IPS-NIHi11 (cell line): ENCODE measurements at regions not wholly inside any gene's neighbourhood (a gene's known extent, or its start where the extent isn't known, plus 50 kb on each side); places are given as distances from the start of the nearest gene placed in this dataset.
"Not testable (repeated sequence)": the region's sequence is repeated elsewhere in the genome, so short reads cannot be mapped to it uniquely, and the experiment has no call there.

ENCODE experiments used
- DNase-seq: peaks from one replicate; pipeline ENCODE4 v3.0.0; 2012; ENCODE audit warnings: mixed read lengths, low spot score

DNA sequence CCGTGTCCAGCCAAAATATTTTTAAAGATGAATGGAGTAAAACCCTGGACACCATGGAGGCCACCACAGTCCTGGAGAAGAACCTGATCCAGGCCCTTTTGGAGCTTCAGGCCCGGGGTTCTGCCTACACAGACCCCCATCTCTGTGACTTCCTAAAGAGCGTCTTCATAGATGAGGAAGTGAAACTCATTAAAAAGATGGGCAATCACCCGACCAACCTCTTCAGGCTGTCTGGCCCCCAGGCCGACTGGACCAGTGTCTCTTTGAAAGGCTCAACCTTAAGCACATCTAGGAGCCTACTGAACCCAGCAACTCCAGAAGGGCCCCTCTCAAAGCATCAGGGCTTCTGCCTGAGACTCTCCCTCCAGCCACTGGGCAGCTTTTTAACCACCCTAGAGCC lies 107.9 kb upstream of the FAM174B start:
- no peak for DNase-seq

DNA sequence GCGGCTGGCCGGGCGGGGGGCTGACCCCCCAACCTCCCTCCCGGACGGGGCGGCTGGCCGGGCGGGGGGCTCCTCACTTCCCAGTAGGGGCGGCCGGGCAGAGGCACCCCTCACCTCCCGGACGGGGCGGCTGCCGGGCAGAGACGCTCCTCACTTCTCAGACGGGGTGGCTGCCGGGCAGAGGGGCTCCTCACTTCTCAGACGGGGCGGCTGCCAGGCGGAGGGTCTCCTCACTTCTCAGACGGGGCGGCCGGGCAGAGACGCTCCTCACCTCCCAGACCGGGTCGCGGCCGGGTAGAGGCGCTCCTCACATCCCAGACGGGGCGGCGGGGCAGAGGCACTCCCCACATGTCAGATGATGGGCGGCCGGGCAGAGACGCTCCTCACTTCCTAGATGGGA lies 112.6 kb upstream of the FAM174B start:
- DNase-seq = not testable (repeated sequence)

DNA sequence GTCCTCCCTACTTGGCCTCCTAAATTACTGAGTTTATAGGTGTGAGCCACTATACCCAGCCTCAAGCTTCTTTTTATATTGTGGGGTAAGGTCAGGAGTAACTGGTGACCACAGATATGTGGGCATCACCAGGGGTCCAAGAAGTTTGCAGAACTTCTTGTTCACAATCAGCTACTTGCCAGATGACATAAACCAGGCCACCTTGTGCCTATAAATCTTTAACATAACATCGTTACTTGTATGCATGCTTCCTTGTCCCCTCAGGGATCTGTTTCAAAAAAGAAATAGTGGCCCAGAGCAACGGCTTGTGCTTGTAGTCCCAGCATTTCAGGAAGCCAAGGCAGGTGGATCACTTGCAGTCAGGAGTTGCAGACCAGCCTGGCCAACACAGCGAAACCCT lies 115.1 kb upstream of the FAM174B start:
- no peak for DNase-seq

DNA sequence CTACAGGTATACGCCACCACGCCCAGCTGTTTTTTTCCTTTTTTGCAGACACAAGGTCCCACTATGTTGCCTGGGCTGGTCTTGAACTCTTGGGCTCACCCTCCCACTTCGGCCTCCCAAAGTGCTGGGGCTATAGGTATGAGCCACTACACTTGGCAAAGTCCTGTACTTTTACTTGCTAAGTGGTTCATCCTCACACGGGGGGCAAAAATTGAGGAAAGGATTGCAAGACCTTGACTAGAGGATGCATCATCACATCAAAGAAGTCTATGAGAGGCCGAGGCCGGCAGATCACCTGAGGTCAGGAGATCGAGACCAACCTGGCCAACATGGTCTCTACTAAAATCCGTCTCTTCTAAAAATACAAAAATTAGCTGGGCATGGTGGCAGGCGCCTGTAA lies 116.5 kb upstream of the FAM174B start:
- no peak for DNase-seq

DNA sequence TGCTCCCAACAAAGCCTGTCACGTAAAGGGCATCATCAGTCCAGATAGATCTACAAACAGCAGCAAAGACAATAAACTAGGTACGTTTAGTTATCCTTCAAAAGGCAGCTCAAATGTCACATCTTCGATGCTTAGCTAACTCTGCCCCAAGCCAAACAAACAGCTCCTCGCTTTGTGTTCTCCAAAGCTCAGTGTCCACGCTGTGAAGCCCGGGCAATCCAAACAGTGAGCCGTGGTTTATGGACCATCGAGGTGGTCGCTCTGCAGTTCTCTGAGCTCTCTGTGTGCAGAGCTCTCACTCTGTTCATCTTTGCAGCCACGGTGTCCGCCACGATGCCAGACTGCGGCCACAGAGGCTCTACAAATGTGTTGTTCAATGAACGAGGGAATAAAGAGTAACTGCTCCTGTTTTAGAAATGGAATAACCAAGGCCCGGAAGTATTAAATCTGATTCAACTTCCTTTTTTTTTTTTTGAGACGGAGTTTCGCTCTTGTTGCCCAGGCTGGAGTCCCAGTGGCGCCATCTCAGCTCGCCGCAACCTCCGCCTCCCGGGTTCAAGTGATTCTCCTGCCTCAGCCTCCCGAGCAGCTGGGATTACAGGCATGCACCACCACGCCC lies 117.2 kb upstream of the FAM174B start:
- no peak for DNase-seq

DNA sequence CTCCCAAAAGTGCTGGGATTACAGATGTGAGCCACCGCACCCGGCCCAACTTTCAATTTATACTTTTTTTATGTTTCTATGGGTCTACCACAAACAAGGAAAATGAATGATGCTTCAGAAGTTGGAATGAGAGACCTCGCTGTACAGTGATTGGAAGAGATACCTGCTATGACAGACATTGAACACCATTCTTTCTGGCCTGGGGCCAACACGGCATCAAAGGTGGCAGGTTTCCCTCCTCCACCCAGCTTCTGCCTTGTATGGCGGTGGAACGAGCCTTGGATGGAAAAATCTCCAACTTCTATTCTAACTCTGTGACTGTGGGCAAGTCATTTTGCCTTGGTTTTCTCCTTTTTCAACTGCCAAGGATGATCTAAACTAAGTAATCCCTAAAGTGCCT lies 117.8 kb upstream of the FAM174B start:
- no peak for DNase-seq

DNA sequence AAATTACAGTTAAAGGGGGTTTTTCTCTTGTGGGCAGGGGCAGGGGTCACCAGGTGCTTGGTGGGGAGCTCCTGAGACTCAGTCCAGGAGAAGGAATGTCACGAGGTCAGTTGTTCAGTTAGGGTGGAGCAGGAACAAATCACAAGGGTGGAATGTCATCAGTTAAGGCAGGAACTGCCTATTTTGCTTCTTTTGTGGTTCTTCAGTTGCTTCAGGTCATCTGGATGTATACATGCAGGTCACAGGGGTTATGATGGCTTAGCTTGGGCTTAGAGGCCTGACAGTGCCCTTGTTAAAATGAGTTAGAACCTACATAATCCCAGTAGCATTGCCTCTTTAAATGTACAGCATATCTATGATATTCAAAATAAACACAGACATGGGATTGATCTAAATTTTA lies 120.2 kb upstream of the CHD2 start:
- DNase-seq = no peak

DNA sequence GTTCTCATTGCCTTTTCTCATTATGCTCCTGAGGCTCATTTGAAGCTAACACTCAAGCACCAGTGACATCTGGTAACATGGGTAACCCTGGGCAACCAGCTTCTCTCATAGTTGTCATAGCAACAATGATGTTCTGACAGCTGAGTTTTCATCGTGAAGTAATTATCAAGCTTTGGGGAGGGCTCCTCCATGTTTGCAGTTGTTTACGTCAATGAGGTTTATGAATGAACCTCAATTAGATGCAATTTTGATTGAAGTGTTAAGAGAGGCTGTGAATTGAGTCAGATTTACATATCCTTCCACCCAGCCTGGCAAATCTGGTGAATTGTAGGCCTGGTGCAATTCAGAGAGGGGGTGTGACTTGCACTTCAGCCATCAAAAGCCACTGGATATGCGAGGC lies 119.3 kb upstream of the CHD2 start:
- DNase-seq = no peak

DNA sequence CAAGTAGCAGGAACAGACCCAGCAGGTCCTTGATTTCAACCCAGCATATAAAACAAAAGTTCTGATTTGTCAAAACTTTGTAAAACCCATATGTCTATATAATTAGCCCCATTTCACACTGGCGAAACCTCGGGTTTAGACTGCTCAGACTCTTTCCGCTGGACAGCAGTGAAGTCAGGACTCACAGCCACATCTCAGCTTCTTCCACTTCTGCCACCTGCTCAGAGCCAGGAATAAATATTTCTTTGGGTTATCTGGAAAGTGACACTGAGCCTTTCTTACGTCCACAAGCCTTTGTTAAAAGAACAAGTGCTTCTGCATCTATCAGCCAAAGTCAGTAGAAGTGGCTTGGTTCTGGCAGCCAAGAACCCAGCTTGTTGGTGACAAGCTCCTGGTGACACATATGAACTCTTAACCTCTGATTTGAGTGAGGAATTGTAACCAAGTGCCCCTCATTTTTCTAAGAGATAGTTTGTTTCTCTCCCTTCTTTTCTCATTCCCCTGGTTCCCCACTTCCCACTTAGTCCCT lies 118.1 kb upstream of the CHD2 start:
- no peak for DNase-seq

DNA sequence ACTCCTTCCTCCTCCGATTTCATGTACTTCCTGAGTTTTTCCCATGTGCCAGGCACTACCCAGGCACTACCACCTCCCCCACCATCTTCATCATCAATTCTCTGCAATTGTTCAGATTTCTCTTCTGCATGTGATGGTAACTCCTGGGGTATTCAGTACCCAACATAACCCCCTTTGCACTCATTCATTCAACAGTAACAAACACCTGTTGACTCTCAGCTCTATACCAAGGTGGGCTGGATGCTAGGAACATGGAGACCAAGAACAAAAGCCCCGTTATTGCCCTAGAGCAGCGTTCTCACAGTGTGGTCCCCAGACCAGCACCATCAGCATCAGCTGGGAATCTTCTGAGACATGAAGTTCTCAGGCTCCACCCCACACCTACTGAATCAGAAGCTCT lies 113.0 kb upstream of the CHD2 start:
- no peak for DNase-seq

DNA sequence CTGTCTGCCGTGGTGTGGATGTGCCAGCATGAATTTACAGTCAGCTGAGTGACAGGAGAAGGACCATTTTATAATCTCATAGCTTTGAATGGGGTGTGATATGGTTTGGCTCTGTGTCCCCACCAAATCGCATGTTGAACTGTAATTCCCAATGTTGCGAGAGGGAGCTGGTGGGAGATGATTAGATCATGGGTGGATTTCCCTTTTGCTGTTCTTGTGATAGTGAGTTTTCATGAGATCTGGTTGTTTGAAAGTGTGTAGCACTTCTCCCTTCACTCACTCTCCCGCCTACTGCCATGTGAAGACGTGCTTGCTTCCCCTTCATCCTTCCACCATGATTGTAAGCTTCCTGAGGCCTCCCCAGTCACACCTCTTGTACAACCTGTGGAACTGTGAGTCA lies 111.9 kb upstream of the CHD2 start:
- no peak for DNase-seq

DNA sequence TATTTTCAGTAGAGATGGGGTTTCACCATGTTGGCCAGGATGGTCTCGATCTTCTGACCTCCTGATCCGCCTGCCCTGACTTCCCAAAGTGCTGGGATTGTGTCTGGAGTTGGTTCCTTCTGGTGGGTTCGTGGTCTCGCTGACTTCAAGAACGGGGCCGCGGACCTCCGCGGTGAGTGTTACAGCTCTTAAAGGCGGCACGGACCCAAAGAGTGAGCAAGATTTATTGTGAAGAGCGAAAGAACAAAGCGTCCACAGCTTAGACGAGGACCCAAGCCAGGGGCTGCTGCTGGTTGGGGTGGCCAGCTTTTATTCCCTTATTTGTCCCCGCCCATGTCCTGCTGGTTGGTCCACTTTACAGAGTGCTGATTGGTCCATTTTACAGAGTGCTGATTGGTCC lies 111.3 kb upstream of the CHD2 start:
- DNase-seq = not testable (repeated sequence)

DNA sequence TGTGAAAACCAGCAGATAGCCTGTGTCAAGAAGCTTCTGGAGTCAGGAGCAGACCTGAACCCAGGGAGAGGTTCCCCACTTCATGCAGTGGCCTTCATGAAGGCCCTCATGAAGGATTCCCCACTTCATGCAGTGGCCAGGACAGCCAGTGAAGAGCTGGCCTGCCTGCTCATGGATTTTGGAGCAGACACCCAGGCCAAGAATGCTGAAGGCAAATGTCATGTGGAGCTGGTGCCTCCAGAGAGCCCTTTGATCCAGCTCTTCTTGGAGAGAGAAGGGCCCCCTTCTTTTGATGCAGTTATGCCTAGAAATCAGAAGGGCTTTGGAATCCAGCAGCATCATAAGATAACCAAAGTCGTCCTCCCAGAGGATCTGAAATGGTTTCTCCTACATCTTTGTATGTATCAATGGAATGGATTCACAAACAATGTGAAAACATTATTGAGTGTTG lies 103.9 kb upstream of the CHD2 start:
- no peak for DNase-seq

DNA sequence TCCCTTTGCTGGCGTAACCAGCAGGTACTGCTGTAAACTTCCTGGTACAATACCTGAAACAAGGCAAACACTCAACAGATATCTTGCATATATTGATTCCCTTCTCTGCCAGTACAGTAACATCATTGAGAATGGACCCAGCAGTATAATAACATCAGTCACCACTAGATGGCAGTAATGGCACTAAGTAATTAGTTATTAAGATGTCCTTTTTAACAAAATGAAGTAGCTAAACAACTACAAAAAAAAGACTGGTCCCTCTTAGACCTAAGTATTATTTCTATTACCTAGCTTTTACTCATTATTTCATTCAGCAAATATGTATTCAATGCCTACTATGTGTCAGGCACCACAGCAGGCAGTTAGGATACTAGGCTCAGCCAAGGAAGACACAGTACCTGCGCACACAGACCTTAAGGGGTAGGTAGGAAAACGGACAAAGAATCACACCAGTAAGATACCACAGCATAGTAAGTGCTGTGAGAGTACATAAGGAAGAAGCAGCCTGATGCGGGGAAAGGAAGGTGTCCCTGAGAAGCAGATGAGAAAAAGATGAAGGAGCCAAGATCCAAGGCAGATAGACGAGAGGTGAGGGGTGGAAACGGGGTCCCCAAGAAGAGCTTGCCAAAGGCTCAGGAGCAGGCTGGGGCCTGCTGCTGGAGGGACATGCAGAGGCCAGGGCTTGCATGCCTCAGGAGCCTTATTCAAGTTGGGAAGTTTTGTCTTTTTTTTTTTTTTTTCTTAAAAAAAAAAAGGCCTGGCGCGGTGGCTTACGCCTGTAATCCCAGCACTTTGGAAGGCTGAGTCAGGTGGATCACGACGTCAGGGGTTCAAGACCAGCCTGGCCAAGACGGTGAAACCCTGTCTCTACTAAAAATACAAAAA lies 102.7 kb upstream of the CHD2 start:
- DNase-seq = peak; percentile 58

DNA sequence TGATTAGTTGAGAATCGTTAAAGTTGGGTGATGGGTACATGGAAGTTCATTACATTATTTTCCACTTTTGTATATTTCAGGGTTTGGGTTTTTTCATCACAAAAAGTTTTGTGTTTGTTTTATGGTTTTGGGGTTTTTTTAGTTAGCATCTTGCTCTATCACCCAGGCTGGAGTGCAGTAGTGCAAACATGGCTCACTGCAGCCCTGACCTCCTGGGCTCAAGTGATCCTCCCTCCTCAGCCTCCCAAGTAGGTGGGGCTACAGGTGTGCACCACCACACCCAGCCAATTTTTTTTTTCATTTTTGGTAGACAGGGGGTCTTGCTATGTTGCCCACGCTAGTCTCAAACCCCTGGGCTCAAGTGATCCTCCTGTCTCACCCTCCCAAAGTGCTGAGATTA lies 100.1 kb upstream of the CHD2 start:
- no peak for DNase-seq

DNA sequence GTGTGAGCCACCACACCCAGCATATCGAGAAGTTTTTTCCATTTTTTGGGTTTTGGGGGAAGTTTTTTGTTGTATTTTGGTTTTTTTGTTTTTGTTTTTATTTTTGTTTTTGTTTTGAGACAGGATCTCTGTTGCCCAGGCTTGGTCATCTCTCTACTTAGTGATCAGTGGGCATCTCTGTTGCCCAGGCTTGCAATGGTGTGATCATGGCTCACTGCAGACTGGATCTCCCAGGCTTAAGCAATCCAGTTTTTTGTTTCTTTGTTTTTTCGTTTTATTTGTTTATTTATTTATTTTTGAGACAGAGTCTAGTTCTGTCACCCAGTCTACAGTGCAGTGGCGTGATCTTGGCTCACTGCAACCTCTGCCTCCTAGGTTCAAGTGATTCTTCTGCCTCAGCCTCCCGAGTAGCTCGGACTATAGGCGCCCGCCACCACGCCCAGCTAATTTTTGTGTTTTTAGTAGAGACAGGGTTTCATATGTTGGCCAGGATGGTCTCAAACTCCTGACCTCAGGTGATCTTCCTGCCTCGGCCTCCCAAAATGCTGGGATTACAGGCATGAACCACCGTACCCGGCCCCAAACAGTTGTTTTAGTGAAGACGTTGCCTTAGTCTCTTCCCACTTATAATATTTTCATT lies 99.6 kb upstream of the CHD2 start:
- not testable (repeated sequence) for DNase-seq

DNA sequence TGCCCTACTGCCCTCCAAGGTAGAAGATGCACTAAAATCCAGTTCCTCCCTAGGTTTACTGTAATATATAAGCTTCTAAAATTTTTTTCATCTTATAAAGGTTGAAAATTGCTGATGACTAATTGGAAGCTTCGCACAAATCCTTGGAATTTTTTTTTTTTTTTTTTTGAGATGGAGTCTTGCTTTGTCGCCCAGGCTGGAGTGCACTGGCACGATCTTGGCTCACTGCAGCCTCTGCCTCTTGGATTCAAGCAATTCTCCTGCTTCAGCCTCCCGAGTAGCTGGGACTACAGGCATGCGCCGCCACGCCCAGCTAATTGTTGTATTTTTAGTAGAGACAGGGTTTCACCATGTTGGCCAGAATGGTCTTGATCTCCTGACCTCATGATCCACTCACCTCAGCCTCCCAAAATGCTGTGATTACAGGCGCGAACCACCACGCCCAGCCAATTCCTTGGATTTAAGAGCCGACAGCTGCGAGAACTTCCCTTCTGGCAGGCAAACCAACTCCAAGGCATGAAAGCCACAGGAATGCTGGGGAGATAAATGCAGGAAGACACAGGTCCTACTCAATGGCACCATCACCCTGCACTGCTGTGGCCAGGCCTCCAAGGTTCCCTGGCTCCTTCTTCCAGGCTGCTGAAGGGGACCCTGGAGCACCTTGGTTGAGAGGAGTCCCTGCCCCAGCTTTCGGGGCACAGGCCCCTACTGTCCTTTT lies 98.9 kb upstream of the CHD2 start:
- not testable (repeated sequence) for DNase-seq

DNA sequence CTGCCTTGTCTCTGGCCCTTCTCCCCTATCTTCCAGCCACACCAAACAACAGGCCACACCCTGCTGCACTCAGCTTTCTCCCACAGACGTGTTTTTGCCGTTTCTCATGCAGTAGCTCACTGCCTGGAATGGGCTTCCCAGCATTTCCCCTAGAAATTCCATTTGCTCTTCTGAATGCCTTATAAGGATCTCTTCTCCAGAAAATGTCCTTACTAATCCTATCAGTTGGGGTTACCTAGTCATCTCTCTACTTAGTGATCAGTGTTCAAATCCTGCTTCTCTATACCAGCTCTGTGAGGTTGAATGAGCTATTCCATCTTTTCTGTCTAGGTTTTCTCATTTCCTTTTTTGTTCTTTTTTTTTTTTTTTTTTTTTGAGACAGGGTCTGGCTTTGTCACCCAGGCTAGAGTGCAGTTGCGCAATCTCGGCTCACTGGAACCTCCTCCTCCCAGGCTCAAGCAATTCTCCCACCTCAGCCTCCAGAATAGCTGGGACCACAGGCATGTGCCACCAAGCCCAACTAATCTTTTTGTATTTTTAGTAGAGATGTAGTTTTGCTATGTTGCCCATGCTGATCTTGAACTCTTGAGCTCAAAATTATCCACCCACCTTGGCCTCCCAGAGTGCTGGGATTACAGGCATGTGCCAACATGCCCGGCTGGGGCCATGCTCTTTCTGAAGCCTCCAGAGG lies 98.2 kb upstream of the CHD2 start:
- no peak for DNase-seq

DNA sequence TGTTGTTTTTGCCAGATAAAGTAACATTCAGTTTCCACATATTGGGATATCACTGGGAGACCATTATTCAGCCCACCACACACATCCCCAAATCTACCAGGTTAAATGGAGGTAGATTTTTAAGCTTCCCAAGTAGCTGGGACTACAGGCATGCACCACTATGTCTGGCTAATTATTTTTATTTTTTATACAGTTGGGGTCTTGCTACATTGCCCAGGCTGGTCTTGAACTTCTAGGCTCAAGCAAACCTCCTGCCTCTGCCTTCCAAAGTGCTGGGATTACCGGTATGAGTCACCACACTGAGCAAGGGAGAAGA lies 96.6 kb upstream of the CHD2 start:
- no peak for DNase-seq

DNA sequence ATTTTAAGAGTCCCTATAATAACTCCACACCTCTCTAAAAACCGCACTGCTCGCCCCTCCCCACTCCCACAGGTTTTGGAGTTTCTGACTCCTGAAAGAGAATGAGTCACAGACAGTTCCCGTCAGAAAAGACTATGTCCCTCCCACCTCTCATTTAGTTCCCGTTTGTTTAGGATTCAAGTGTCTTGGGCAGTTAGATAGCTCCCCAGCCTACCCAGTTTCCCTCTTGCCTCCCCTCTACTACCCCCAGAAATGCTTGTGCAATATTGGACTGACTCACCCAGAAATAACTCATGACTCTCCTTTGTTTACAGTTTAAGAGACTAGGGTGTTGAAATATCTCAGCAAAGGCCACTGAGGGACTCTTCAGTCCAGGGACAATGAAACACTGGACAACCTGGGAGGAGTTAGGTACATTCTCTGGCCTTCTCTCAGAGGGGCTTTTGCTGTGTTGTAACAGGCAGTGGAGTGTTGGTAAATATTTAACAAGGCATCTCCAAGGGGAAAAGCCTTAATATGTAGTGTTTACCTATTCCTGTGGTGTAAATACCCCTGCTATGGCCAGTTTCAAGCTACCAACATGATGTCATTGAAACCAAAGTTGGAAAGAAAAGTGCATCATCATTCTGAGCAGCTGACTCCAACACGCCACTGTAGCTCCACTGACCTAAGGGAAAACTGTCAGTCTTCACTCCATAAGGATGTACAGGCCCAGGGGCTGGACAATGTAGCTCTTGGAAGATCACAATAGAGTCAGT lies 96.1 kb upstream of the CHD2 start:
- DNase-seq = peak; percentile 32

DNA sequence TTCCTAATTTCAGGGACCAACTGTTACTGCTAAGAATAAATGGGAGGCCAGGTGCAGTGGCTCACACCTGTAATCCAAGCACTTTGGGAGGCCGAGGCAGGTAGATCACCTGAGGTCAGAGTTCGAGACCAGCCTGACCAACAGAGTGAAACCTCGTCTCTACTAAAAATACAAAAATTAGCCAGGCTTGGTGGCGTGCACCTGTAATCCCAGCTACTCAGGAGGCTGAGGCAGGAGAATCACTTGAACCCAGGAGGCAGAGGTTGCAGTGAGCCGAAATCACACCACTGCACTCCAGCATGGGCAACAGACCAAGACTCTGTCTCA lies 95.6 kb upstream of the CHD2 start:
- not testable (repeated sequence) for DNase-seq
